ENCODE measurements at regions not wholly inside any gene's neighbourhood (a gene's known extent, or its start where the extent isn't known, plus 50 kb on each side); places are given as distances from the start of the nearest gene placed in this dataset.

DNA sequence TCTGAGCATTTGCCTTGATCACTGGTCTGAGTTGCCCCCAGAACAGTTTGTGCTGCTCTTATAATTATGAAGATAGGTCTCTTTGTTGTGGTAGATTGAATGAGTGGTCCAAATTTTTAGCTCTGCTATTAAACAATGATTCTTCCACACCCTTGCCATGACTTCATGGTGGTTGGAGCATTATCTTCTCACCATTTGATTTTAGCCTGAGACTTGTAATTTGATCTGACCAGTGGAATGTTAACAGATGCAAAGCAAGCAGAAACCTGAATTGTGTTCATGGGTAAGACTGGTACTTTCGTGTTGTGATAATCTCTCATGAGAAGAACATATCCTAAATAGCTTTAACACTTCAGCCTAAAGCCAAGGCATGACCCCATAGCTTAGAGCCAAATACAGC is 139.1 kb downstream of the TFPI2 start:
- DNase-seq (ENCODE audit: extremely low read depth, low read depth) = no peak
- TF ChIP-seq, protein P1, sequence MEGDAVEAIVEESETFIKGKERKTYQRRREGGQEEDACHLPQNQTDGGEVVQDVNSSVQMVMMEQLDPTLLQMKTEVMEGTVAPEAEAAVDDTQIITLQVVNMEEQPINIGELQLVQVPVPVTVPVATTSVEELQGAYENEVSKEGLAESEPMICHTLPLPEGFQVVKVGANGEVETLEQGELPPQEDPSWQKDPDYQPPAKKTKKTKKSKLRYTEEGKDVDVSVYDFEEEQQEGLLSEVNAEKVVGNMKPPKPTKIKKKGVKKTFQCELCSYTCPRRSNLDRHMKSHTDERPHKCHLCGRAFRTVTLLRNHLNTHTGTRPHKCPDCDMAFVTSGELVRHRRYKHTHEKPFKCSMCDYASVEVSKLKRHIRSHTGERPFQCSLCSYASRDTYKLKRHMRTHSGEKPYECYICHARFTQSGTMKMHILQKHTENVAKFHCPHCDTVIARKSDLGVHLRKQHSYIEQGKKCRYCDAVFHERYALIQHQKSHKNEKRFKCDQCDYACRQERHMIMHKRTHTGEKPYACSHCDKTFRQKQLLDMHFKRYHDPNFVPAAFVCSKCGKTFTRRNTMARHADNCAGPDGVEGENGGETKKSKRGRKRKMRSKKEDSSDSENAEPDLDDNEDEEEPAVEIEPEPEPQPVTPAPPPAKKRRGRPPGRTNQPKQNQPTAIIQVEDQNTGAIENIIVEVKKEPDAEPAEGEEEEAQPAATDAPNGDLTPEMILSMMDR (IDR thresholded peaks at IDR 0.05; ENCODE audit: low read depth, low read length, missing control alignments) = no peak
- no peak overlapping the region for H3K4me3 ChIP-seq (replicated peaks; ENCODE audit: low read depth, low read length)

- TF ChIP-seq, protein P1 (IDR thresholded peaks at IDR 0.05; ENCODE audit: low read depth, low read length, missing control alignments) = no peak
- no peak for DNase-seq (ENCODE audit: extremely low read depth, low read depth)
- no peak overlapping the region for H3K4me3 ChIP-seq (replicated peaks; ENCODE audit: low read depth, low read length)
These were observed 139.6 kb downstream of the TFPI2 start for GRCh38 chr7:93750986-93751385.

DNA sequence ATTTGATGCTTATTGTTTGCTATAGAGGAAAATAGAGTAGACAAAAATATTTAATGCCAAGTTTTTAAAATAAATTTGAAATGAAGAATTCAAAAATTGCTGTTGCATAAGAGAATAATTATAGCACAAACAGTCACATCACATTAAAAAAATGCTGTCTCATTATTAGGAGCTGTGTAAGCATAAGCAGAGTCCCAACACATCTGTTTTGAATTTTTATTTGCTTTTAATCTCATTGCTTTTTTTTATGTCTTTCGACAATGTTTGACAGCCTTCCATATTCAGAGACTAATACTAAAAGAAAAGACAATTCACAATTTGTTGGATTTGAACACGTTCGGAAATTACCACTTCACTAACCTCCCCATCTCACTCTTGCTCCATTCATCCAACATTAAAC is 143.5 kb downstream of the TFPI2 start:
- TF ChIP-seq, protein P1 (IDR thresholded peaks at IDR 0.05; ENCODE audit: low read depth, low read length, missing control alignments) = no peak
- no peak for DNase-seq (ENCODE audit: extremely low read depth, low read depth)

DNA sequence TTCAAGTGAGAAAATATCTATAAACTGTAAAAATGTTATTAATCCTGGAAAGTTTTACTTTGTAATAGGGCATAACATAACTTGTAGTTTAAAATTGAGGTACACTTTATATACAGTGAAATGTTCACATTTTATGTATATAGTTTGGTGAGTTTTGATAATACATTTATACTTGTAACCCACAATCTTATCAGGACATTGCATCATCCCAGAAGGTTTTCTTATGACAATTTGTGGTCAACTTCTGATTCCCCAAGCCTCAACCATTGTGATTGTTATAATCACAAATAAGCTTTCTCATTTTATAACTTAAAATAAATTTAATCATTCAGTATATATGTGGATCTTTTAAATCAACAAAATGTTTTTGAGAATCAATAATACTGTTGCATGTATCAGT is 151.1 kb downstream of the TFPI2 start:
- no peak overlapping the region for H3K4me3 ChIP-seq (replicated peaks; ENCODE audit: low read depth, low read length)
- TF ChIP-seq, protein P1 (IDR thresholded peaks at IDR 0.05; ENCODE audit: low read depth, low read length, missing control alignments) = no peak
- no peak for DNase-seq (ENCODE audit: extremely low read depth, low read depth)

More for the DNA sequence above, 143.5 kb downstream of the TFPI2 start:
- no peak overlapping the region for H3K4me3 ChIP-seq (replicated peaks; ENCODE audit: low read depth, low read length)

GRCh38 chr7:93737953-93738352 is 152.6 kb downstream of the TFPI2 start:
- H3K4me3 ChIP-seq (replicated peaks; ENCODE audit: low read depth, low read length) = no peak overlapping the region
- TF ChIP-seq, protein P1 (IDR thresholded peaks at IDR 0.05; ENCODE audit: low read depth, low read length, missing control alignments) = no peak
- DNase-seq (ENCODE audit: extremely low read depth, low read depth) = no peak

GRCh38 chr7:93736668-93737369 is 153.7 kb downstream of the TFPI2 start:
- no peak for DNase-seq (ENCODE audit: extremely low read depth, low read depth)
- H3K4me3 ChIP-seq (replicated peaks; ENCODE audit: low read depth, low read length) = no peak overlapping the region
- TF ChIP-seq, protein P1 (IDR thresholded peaks at IDR 0.05; ENCODE audit: low read depth, low read length, missing control alignments) = no peak

DNA sequence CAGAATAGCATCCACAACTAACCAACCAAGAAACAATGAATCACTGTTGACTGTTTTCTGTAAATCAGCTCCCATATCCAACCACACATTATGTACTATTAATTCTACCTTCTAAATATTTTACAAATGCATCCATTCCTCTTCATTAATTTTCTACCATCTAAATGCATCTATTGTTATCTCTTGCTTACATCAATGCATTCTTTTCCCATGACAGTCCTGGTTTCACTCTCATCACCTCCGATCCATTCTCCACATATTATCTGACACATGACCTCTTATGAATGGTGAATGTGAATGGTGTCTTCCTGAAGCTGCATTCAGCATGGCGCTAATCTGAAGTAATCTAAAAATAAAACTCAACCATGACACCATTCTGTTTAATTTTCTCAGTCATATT is 153.8 kb upstream of the CALCR start:
- no peak overlapping the region for H3K4me3 ChIP-seq (replicated peaks; ENCODE audit: low read depth, low read length)
- DNase-seq (ENCODE audit: extremely low read depth, low read depth) = no peak
- TF ChIP-seq, protein P1 (IDR thresholded peaks at IDR 0.05; ENCODE audit: low read depth, low read length, missing control alignments) = no peak

Data from HFF-Myc (cell line).